Nephron (organoid): ENCODE measurements at regions not wholly inside any gene's neighbourhood (a gene's known extent, or its start where the extent isn't known, plus 50 kb on each side); places are given as distances from the start of the nearest gene placed in this dataset.

Experiments used
- H3K27ac Mint-ChIP-seq, 3 experiments: 2 replicates each; pipeline ENCODE4 v1.8.0; 2020; ENCODE audit warnings: mixed read lengths in 3 of 3, mild to moderate bottlenecking in 2 of 3, moderate library complexity in 1 of 3
- H3K27me3 Mint-ChIP-seq: 2 replicates; pipeline ENCODE4 v1.8.0; 2021; ENCODE audit warnings: low read depth, mild to moderate bottlenecking, moderate library complexity, mixed read lengths
- H3K36me3 Mint-ChIP-seq: 2 replicates; pipeline ENCODE4 v1.8.0; 2020; ENCODE audit warnings: low read depth, mixed read lengths
- H3K4me1 Mint-ChIP-seq: 2 replicates; pipeline ENCODE4 v1.8.0; 2020; ENCODE audit warnings: mixed read lengths
- H3K4me3 Mint-ChIP-seq, 3 experiments: 2 replicates each; pipeline ENCODE4 v1.8.0; 2020; ENCODE audit warnings: mild to moderate bottlenecking in 3 of 3, mixed read lengths in 3 of 3, moderate library complexity in 2 of 3
- H3K9me3 Mint-ChIP-seq: 2 replicates; pipeline ENCODE4 v1.8.0; 2020; ENCODE audit warnings: mixed read lengths
- CTCF ChIP-seq, 3 experiments: fragments of 200-600 bp; sonication (generic); IDR thresholded peaks; one replicate each; pipeline ENCODE4 v1.5.0; 2021; ENCODE audit warnings: antibody characterized with exemption in 3 of 3; ENCODE audit not compliant: unreplicated experiment in 3 of 3

GRCh38 chr6:158256746-158257424 lies 55.4 kb upstream of the TULP4 start:
- Mint-ChIP-seq H3K9me3 (no peaks in the 10 kb centered on the region), H3K27ac (no peak overlapping the region), H3K27me3 (no peaks in the 10 kb centered on the region), H3K36me3 (peaks cover 40% of the 10 kb centered on the region), H3K4me3 (no peak overlapping the region), H3K4me1 (peaks cover 39% of the 10 kb centered on the region)
- no peak for TF ChIP-seq CTCF (IDR thresholded peaks at IDR 0.05; ENCODE audit: unreplicated experiment in 3 of 3)

- no peak for TF ChIP-seq CTCF (IDR thresholded peaks at IDR 0.05; ENCODE audit: unreplicated experiment in 3 of 3)
- Mint-ChIP-seq H3K27me3 (no peaks in the 10 kb centered on the region), H3K9me3 (no peaks in the 10 kb centered on the region), H3K4me3 (no peak overlapping the region), H3K4me1 (peaks cover 39% of the 10 kb centered on the region), H3K27ac (peak overlapping the region in 1 of 3 experiments; percentile 18), H3K36me3 (peaks cover 44% of the 10 kb centered on the region)
Measured at GRCh38 chr6:158257425-158257759, 54.9 kb upstream of the TULP4 start.

- Mint-ChIP-seq H3K4me3 (no peak overlapping the region), H3K9me3 (no peaks in the 10 kb centered on the region), H3K27me3 (no peaks in the 10 kb centered on the region), H3K27ac (peak overlapping the region in 1 of 3 experiments; percentile 18), H3K4me1 (peaks cover 39% of the 10 kb centered on the region), H3K36me3 (peaks cover 44% of the 10 kb centered on the region)
- TF ChIP-seq CTCF (IDR thresholded peaks at IDR 0.05; ENCODE audit: unreplicated experiment in 3 of 3) = no peak
Measured at GRCh38 chr6:158257781-158258180, 54.5 kb upstream of the TULP4 start.

- Mint-ChIP-seq H3K9me3 (no peaks in the 10 kb centered on the region), H3K4me3 (no peak overlapping the region), H3K4me1 (peaks cover 34% of the 10 kb centered on the region), H3K36me3 (peaks cover 48% of the 10 kb centered on the region), H3K27me3 (no peaks in the 10 kb centered on the region), H3K27ac (no peak overlapping the region)
- no peak for TF ChIP-seq CTCF (IDR thresholded peaks at IDR 0.05; ENCODE audit: unreplicated experiment in 3 of 3)
Measured at GRCh38 chr6:158259136-158259535, 53.1 kb upstream of the TULP4 start.

- no peaks in the 10 kb centered on the region for H3K27me3 Mint-ChIP-seq
- H3K4me3 Mint-ChIP-seq = no peak overlapping the region
- H3K9me3 Mint-ChIP-seq = no peaks in the 10 kb centered on the region
- TF ChIP-seq CTCF (IDR thresholded peaks at IDR 0.05; ENCODE audit: unreplicated experiment in 3 of 3) = no peak
- peaks cover 34% of the 10 kb centered on the region for H3K4me1 Mint-ChIP-seq
- no peak overlapping the region for H3K27ac Mint-ChIP-seq
- H3K36me3 Mint-ChIP-seq = peaks cover 56% of the 10 kb centered on the region
Measured at GRCh38 chr6:158259845-158260244, 52.4 kb upstream of the TULP4 start.

- peaks cover 67% of the 10 kb centered on the region for H3K36me3 Mint-ChIP-seq
- no peak for TF ChIP-seq CTCF (IDR thresholded peaks at IDR 0.05; ENCODE audit: unreplicated experiment in 3 of 3)
- H3K27ac Mint-ChIP-seq = no peak overlapping the region
- peaks cover 13% of the 10 kb centered on the region for H3K4me1 Mint-ChIP-seq
- no peaks in the 10 kb centered on the region for H3K27me3 Mint-ChIP-seq
- H3K4me3 Mint-ChIP-seq = no peak overlapping the region
- no peaks in the 10 kb centered on the region for H3K9me3 Mint-ChIP-seq
Measured at GRCh38 chr6:158262082-158262481, 50.2 kb upstream of the TULP4 start.
